NCI-H345 (cell line): ENCODE measurements at regions not wholly inside any gene's neighbourhood (a gene's known extent, or its start where the extent isn't known, plus 50 kb on each side); places are given as distances from the start of the nearest gene placed in this dataset.

Source experiments
- DNase-seq: peaks from one replicate; lab custom pipeline; 2025; lab: John Stamatoyannopoulos, UW

DNA sequence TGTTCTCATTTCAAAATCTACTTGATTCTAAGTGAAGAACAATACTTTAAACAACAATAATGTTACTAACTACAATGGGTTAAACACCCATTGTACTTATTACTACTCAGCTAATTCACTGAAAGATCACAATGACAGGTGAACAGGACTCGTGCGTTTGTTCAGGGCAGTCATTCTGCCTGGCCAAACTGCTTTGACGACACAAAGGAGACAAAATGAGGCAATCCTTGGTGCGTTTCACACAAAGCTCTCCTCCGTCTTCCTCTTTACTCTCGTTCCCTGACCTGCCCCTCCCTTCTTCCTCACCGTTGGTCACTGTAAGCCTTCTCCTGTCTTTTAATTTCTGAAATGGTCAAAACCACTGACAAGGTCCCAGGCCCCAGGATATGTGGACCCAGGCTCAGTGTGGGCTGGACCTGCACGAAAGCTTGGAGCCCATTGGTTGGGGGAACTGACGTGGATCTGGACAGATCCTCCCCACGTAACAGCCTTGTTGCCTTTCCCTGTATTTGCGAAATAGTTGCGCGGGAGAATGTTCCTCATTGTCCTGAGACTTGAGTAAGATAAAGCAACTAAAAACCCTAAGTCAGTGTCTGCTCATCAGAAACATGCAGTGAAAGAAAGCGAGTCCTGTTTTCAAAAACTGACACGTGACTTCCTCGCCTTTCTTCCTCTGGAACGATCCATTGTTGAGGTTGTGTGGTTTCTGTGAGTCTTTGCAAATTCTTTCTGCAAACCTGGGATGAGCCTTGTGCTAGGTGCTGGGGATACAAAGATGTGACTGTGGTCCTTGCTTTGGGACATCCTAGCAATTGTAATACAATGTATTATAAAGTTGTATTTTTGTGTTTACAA, 147.1 kb upstream of the RGMA start:
- DNase-seq, result no peak

DNA sequence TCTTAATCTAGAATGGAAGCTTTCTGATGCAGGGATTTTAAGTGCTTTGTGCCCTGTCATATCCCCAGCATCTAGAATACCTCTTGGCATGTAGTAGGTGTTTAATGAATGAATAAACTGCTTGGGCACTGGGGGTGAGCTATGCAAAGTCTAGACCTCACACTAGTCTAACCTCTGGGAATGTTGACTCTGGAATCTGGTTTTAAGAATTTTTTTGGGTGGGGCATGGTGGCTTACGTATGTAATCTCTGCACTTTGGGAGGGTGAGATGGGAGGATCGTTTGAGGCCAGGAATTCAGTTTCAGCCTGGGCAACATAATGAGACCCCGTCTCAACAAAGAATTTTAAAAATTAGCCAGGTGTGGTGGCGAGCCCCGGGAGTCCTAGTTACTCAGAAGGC, 146.3 kb upstream of the RGMA start:
- no peak for DNase-seq

DNA sequence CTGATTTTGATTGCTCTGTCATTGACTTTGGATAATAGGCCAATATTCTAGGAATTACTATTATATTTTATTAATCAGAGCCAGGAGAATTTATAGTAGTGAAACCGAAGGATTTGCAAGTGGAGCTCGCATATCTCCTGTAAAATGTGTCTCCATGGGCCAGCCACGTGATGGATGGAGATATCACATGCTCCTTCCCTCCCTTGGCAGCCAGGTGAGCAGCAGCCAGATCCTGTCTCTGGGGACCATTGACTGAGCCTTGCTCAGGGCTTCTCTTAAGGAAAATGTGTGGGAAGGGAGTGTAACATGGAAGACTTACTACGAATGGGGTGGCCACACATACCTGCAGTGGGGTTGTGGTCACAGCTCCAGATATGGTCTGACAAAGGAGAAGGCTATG, 144.7 kb upstream of the RGMA start:
- no peak for DNase-seq

DNA sequence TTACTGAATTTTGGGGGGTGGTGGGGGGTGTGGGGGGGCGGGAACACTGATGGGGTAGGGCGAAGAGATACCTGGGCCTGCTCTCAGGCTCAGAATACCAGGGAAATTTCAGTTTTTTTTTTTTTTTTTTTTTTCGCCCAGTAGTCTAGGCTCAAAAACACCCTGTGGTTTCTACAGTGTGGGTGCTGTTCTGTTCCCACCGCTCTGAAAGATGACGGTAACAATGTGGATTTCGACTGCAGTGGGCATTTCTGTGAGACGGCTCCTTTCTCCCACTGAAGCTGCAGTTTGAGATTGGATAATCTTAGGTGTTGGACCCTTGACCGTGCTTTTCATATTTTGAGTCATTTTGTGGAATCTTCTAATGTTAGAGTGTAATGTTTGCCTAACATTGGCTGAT, 143.8 kb upstream of the RGMA start:
- DNase-seq, result no peak

DNA sequence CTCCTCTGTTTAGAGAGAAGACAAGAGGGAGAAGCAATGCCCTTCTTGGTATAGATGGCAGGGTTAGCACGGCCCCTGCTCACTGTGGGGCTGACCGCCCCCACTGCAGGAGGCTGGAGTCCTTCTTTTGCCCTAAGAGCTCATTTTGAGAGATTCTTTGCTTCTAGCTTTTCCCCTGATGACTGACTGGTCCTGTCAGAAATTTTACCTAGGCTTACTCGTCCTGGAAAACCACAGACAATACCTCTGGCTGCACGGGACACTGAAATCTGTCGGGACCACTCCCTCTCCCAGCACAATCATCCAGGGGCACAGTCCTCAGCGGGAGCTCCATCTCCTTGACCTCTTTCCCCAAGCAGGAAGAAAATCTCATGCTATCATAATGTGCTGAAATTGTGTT, 143.0 kb upstream of the RGMA start:
- no peak for DNase-seq

DNA sequence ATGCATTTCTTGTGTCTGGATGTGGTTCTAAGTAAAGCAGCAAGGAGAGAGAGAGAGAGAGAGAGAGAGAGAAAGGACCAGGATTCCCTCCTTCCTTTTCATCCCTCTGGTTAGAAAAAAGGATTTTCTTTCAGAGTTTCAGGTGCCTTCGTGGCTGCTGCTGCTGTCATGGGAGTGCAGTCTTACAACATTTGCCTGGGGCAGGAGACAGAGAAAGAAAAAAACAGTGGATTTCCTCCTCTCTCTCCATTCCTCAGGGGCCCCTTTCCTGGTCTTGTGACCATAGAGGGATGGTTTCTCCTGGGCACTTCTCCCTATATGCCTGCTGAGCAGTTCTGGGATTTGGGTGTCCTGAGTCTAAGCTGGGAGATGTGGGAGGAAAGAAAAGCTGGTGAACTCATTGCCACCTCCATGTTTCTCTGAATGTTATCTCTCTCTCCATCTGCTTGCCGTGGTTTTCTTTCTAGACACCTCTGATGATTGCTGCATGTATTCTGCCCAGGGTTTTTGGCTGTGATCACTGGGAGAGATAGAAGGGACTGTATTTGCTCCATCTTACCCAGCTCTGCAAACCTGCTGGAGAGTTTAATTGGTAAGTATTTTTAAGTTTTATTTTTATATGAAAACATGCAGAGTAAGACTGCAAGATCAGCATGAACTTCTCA, 142.4 kb upstream of the RGMA start:
- no peak for DNase-seq

DNA sequence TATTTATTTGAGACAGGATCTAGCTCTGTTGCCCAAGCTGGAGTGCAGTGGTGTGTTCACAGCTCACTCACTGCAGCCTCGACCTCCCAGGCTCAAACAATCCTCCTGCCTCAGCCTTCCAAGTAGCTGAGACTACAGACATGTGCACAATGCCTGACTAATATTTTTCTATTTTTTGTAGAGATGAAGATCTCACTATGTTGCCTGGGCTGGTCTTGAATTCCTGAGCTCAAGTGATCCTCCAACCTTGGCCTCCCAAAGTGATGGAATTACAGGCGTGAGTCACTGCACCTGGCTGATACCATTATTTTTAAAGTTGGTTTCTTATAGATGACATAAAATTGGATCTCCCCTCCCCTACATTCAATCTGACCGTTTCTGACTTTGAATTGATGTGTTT, 139.5 kb upstream of the RGMA start:
- no peak for DNase-seq

DNA sequence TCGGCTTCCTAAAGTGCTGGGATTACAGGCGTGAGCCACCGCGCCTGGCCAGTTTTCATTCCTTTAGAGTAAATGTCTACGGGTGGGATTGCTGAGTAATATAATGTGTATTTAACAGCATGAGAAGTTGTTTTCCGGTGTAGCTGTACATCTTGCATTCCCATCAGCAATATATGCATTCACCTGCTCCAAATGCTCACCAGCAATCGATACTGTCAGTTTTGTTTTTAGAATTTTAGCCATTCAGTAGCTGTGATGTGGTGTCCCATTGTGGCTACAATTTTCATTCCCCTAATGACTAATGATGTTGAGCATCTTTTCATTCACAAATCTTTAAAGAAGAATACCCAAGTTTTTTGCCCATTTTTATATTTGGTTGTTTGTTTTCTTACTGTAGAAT, 134.8 kb upstream of the RGMA start:
- DNase-seq, result no peak

DNA sequence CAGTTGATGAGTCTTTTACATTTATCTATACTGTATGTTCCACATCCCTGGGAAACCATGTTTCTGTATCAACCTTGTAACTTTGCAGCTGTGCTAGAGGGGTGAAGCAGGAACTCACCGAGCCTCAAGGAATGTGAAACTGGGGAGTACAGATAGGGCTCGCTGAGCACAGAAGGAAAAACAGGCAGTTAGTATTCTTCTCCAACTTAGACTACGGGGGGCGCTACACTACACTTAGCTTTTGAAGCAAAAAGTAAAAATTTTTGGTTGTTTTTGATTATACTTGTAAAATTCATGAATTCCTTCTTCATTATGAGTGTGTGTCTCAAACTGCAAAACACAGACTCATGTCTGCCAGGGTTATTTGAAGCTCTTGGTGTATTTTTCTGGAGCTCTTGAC, 132.7 kb upstream of the RGMA start:
- DNase-seq, result no peak

DNA sequence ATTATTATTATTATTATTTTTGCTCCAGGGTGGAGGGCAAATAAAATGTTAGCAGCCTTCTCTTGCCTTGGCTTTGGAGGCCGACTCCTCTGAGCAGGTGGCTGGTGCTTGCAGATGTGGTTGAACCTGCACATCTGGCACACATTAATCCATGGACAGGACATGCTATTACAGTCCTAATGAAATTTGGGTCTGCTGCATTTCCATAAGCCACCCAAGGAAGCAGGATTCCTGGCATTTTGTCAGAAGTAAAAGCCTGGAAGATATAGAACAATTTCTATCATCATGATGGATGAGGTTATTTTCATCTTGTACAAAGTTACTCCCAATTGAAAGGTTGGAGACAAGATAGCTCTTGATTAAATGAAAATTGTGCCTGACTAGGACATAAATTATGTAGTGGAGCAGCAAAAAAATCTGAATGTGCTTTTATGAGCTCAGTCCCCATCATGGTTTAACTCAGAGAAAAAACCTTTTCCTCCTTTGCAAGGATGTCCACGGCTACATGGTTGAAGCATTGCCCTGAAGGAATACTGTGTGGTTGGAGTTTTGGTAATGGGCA, 130.9 kb upstream of the RGMA start:
- DNase-seq, result no peak

DNA sequence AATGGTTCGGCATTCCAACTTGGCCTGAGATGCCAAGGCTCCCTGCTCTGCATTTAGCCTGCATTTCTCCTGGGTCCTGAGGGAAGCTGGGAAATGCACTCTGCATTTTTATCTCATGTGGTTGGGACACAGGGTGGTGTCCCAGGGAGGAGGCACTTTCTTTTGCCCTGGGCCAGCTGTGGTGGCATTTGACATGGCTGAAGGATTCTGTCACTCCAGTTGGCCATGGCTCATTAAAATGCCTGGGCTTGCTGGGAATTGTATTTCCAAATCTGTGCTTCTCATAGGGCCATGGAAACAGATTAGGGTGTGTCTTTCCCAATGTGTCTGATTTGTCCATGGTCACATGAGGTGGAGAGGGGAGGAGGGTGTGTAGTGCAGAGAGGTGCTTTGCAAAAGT, 128.3 kb upstream of the RGMA start:
- DNase-seq, result no peak

DNA sequence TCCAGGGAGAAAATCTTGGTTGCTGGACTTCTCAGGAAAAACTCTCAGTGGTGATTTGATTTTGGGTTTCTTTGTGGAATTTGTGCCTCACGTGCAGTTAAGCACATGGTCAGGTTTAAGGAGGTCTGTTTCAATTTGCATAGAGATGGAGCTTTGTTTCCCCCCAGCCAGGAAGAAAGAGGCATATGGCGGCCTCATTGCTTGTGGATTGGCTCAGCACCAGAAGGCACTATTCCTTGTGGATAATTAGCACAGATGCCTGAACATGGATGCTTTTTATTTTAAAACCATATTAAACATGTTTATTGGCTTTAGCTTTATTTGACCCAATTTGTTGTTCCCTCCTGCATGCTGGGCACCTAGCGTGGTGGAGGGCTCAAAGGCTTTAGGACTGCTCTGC, 125.1 kb upstream of the RGMA start:
- no peak for DNase-seq

DNA sequence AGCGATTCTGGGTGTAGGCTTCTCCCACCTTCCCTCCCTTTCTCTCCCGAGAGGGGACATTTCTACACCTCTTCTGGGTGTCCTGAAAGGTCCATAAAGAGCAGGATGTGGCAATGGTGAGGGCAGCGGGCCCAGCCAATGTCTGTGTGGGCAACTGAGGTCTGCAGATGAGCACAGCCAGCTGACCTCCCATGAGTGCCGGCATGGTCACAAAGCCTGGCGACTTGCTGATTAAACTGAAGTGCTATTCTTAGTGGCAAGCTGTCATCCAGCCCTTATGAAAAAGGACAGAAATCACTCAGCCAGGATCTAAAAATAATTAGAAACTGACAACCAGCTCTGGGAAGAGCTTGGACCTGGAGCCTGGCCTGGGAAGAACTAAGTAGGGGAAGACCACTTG, 124.3 kb upstream of the RGMA start:
- no peak for DNase-seq

DNA sequence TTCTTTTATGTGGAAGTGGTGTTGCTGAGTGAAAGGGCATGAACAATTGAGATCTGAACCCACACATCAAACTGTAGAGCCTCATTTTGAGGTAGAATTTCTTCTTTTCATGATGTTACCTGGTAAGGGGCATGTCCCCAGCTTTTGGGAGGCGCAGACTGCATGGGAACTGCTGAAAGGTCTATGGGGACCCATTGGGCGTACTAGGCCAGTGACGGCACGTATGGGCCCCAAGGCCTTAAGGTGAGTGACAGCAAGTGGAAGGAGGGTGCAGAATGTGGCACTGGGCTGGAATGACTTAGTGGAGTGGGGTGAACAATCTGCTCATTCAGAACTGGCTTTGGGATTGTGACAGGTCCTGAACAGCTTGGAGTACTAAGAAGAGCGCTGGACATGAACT, 123.6 kb upstream of the RGMA start:
- no peak for DNase-seq

DNA sequence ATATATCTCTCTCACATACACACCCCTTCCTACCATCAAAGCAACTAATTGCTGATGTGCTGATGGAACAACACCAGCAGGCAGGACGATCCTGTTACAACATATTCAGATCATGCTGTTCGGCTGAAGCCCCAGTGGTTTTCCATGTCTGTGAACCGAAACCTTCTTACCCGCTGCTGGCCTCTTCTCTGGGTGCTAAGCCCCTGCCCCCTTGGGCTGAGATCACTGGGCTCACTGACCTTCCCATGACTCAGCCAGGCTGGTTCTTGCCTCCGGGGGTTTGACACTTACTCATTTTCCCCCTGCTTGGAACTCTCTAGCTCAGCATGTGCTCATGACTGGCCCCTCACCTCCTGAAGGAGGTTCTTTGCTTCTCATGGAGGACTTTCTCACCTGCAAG, 122.0 kb upstream of the RGMA start:
- no peak for DNase-seq

DNA sequence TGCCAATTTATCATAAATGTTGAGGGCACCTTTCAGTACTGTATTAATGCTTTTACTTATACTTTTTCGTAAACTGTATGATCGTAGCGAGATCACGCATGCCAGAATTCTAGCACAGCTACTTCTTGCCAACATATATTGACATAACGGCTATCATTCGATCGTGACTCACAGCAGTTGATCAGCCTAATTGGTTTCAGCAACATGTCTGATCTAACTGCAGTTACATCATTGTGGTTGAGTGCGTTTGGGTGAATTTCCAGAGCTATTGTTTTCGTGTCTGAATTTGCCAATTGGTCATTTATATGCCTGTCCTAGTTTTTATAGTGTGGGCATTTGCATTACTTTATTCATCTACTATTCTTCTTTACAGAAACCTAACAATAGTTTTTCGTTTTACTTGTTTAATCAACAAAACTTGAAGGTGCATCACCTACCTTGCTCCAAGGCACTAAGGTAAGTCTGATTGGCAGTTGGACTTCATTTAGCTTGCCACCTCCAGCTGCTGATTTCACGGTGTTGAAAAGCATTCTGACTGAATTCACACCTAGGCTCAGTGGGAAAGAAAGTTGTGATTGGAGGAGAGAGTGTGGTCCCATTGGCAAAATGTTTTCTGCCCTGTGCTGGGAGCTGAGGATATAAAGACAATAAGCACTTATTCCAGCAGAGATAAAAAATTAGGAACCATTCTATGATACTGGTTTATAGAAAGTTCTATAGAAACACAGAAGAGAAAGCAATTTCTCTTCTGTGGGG, 120.9 kb upstream of the RGMA start:
- DNase-seq, result no peak

DNA sequence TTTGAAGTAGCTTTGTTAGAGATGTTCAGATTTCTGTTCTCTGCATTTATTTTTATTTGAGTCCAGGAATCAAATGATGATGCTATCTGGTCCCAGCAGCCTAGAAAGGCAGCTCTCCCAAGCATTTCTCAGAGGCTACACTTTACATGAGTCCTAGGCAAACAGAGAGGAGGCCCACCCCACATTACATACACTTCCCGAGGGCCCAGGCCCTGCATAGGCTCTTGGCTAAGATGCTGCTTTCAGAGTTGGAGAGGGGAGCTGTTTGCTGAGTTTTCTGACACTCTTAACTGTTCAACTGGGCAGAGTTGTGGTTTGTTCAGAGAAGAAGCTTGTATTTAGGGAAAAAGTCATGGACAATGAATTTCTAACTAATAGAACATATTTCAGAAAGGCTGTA, 117.9 kb upstream of the RGMA start:
- DNase-seq, result no peak

DNA sequence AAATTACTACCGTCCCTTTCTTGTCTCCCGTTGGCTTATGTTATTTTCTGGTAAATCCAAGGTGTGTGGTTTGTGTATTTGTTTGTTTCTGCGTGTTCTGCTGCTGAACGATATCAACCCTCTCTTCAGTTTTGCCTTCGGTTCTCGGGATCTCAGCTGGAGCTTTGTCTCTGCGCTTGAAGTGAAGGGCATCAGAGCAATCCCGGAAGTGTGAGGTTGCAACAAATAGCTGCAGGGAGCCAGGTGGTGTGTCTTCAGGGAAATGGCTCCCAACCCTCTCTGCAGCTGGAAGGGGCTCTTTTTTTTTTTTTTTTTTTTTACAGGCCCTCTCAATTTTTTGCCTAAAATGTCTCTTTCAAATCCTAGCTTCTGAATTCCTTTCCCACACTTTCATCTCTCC, 116.4 kb upstream of the RGMA start:
- DNase-seq, result no peak

DNA sequence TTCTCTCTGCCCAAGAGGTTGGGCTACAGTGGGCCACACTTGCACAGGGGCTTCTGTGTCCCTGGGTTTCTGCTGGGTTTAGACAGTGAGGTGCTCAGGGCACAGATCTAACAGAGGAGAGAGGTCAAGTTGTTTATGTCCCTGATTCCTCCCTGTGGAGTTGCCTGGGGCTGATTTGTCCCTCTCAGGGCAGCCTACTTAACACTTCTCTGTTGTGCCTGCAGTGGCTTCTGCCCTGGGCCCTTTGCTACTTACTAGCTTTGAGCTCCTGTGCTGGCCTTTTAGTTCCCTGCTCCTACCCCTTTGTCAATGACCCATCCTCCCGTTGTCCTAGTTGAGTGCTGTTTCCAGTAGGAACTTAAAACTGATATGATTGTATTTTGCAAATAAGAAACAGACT, 114.0 kb upstream of the RGMA start:
- DNase-seq, result no peak

DNA sequence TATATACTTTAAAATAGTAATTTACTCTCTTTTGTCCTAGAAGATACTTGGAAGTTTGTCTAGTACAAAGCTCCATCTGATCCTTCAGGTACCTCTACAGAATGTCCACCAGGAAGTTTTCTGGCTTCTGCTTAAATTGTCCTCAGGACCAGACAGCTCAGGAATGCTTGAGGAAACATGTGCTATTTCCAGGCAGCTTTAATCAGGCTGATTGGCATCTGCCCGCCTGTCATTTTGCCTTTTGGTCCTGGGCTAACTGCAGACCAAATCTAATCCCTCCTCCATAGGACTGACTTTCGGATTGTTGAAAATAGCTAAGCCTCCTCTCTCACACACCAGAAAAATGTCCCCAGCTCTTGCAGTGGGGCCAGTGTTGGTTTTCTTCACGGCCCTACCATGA, 113.4 kb upstream of the RGMA start:
- DNase-seq, result no peak

DNA sequence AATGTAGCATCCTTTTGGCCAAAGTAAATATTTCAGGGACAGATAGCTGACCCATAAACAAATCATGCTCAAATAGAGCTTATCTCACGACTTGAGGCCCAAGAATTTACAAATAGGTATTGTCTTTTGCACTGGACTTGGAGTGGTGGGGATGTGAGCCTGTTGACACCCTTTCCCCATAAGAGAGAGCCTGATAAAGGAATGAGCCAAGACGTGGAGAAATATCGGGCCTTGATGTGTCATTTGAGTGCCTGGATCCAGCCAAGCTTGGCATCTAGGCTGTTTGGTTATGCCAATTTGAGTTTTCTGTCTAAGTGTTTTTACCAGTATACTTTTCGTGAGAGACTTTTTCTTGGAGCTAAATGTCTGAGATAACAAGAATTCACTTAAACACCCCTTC, 112.9 kb upstream of the RGMA start:
- no peak for DNase-seq

DNA sequence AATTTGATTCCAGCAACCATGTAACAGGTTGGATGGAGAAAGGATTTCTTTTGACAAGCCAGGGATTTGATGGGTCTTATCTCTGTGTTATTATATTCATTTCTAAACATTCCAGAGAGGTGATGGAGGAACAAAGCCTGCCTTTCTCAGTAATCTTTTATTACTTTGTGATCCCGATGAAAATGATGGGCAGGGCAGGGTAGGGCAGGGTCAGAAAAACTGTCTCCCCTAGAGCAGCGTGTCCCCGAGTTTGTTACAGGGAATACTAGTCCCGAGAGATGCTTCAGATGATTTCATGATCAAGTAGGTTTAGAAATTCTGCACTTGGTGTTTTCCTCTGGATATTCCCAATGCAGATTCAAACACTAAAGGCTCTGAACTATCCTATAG, 111.8 kb upstream of the RGMA start:
- DNase-seq, result no peak
